ENCODE measurements at regions not wholly inside any gene's neighbourhood (a gene's known extent, or its start where the extent isn't known, plus 50 kb on each side); places are given as distances from the start of the nearest gene placed in this dataset.

- H3K36me3 ChIP-seq = no peaks in the 10 kb centered on the region
- TF ChIP-seq, protein P1, sequence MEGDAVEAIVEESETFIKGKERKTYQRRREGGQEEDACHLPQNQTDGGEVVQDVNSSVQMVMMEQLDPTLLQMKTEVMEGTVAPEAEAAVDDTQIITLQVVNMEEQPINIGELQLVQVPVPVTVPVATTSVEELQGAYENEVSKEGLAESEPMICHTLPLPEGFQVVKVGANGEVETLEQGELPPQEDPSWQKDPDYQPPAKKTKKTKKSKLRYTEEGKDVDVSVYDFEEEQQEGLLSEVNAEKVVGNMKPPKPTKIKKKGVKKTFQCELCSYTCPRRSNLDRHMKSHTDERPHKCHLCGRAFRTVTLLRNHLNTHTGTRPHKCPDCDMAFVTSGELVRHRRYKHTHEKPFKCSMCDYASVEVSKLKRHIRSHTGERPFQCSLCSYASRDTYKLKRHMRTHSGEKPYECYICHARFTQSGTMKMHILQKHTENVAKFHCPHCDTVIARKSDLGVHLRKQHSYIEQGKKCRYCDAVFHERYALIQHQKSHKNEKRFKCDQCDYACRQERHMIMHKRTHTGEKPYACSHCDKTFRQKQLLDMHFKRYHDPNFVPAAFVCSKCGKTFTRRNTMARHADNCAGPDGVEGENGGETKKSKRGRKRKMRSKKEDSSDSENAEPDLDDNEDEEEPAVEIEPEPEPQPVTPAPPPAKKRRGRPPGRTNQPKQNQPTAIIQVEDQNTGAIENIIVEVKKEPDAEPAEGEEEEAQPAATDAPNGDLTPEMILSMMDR (IDR thresholded peaks at IDR 0.05) = no peak
- H3K4me1 ChIP-seq = no peaks in the 10 kb centered on the region
- peaks cover 0 to 3% of the 10 kb centered on the region in 2 donors for H3K27me3 ChIP-seq
- H3K9me3 ChIP-seq = peaks cover 0 to 4% (median 0%) of the 10 kb centered on the region in 3 donors
- no peak for DNase-seq
- no peak overlapping the region for H3K27ac ChIP-seq
- no peak overlapping the region for H3K4me3 ChIP-seq
- intact Hi-C loops (cut with DNase I; ENCODE audit: low total_unique reads) = no loop called here
These were observed 103.2 kb downstream of the TBX5 start for GRCh38 chr12:114302606-114303315.

GRCh38 chr12:114302117-114302516, 103.8 kb downstream of the TBX5 start:
- H3K4me3 ChIP-seq = no peak overlapping the region
- DNase-seq = no peak
- intact Hi-C loops (cut with DNase I; ENCODE audit: low total_unique reads) = no loop called here

GRCh38 chr12:114294303-114294685, 111.7 kb downstream of the TBX5 start:
- Histone ChIP-seq H3K4me1 (no peaks in the 10 kb centered on the region), H3K9me3 (peaks cover 0 to 11% (median 9%) of the 10 kb centered on the region in 3 donors), H3K27ac (no peak overlapping the region), H3K27me3 (no peaks in the 10 kb centered on the region), H3K4me3 (no peak overlapping the region), H3K36me3 (no peaks in the 10 kb centered on the region)
- intact Hi-C loops (cut with DNase I; ENCODE audit: low total_unique reads) = no loop called here
- TF ChIP-seq, protein P1 (IDR thresholded peaks at IDR 0.05) = no peak
- DNase-seq = no peak

More at GRCh38 chr12:114302117-114302516, 103.8 kb downstream of the TBX5 start:
- Histone ChIP-seq H3K4me1 (no peaks in the 10 kb centered on the region), H3K36me3 (no peaks in the 10 kb centered on the region), H3K9me3 (peaks cover 0 to 4% (median 0%) of the 10 kb centered on the region in 3 donors), H3K27me3 (peaks cover 0 to 3% of the 10 kb centered on the region in 2 donors), H3K27ac (no peak overlapping the region)
- TF ChIP-seq, protein P1 (IDR thresholded peaks at IDR 0.05) = no peak

- Histone ChIP-seq H3K36me3 (no peaks in the 10 kb centered on the region), H3K4me3 (no peak overlapping the region), H3K9me3 (peaks cover 0 to 11% (median 9%) of the 10 kb centered on the region in 3 donors), H3K4me1 (no peaks in the 10 kb centered on the region), H3K27ac (no peak overlapping the region), H3K27me3 (no peaks in the 10 kb centered on the region)
- intact Hi-C loops (cut with DNase I; ENCODE audit: low total_unique reads) = no loop called here
- TF ChIP-seq, protein P1 (IDR thresholded peaks at IDR 0.05) = no peak
- DNase-seq = no peak
These were observed 112.2 kb downstream of the TBX5 start for GRCh38 chr12:114293571-114294302.

DNA sequence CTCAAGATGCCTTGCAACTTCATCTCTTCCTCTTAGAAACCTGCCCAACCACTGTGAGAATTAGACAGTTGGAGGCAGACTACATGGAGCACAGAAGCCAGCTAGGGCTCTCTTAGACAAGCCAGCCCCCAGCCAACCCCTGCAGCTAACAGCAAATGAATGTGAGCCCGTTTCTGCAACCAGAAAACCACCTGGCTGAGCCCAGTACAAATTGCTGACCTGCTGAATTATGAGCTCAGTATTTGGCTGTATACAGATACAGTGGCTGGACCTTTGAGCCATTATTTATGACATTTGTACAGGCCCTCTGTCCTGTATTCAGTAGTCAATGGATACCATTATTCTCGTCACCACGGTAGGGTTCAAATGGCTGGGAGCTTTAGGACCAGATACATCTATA, 112.9 kb downstream of the TBX5 start:
- intact Hi-C loops (cut with DNase I; ENCODE audit: low total_unique reads) = no loop called here
- DNase-seq = no peak

More for the DNA sequence above, 112.9 kb downstream of the TBX5 start:
- no peak overlapping the region for H3K27ac ChIP-seq
- no peak overlapping the region for H3K4me3 ChIP-seq
- TF ChIP-seq, protein P1 (IDR thresholded peaks at IDR 0.05) = no peak
- H3K27me3 ChIP-seq = no peaks in the 10 kb centered on the region
- H3K4me1 ChIP-seq = no peaks in the 10 kb centered on the region
- H3K36me3 ChIP-seq = no peaks in the 10 kb centered on the region
- H3K9me3 ChIP-seq = peaks cover 0 to 11% (median 9%) of the 10 kb centered on the region in 3 donors

Measured in tibial artery (tissue), 4 donors.